ENCODE measurements at regions not wholly inside any gene's neighbourhood (a gene's known extent, or its start where the extent isn't known, plus 50 kb on each side); places are given as distances from the start of the nearest gene placed in this dataset.

- TF ChIP-seq USF2 (CRISPR knock-in tag; IDR thresholded peaks at IDR 0.05) (no peak), JUN (CRISPR knock-in tag; IDR thresholded peaks at IDR 0.05) (no peak), E2F1 (CRISPR knock-in tag; IDR thresholded peaks at IDR 0.05) (no peak), CTCF (IDR thresholded peaks at IDR 0.05) (no peak), USF1 (CRISPR knock-in tag; IDR thresholded peaks at IDR 0.05) (no peak), TEAD4 (CRISPR knock-in tag; IDR thresholded peaks at IDR 0.05) (no peak), ZNF423 (CRISPR knock-in tag; IDR thresholded peaks at IDR 0.05) (no peak), FOXP4 (CRISPR knock-in tag; IDR thresholded peaks at IDR 0.05) (no peak), MXD4 (CRISPR knock-in tag; IDR thresholded peaks at IDR 0.05; ENCODE audit: borderline replicate concordance) (no peak)
- TF ChIP-seq, protein P1, sequence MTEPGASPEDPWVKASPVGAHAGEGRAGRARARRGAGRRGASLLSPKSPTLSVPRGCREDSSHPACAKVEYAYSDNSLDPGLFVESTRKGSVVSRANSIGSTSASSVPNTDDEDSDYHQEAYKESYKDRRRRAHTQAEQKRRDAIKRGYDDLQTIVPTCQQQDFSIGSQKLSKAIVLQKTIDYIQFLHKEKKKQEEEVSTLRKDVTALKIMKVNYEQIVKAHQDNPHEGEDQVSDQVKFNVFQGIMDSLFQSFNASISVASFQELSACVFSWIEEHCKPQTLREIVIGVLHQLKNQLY (CRISPR knock-in tag; IDR thresholded peaks at IDR 0.05), result no peak
- TF ChIP-seq, protein P2, sequence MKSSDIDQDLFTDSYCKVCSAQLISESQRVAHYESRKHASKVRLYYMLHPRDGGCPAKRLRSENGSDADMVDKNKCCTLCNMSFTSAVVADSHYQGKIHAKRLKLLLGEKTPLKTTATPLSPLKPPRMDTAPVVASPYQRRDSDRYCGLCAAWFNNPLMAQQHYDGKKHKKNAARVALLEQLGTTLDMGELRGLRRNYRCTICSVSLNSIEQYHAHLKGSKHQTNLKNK (CRISPR knock-in tag; IDR thresholded peaks at IDR 0.05), result no peak
- TF ChIP-seq, protein P3, sequence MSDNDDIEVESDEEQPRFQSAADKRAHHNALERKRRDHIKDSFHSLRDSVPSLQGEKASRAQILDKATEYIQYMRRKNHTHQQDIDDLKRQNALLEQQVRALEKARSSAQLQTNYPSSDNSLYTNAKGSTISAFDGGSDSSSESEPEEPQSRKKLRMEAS (CRISPR knock-in tag; IDR thresholded peaks at IDR 0.05), result no peak
Measured at GRCh38 chr18:24656050-24656449, 195.6 kb downstream of the HRH4 start.

Measured in WTC11 (cell line).